Choroid plexus epithelial cell (primary cell): ENCODE measurements at regions not wholly inside any gene's neighbourhood (a gene's known extent, or its start where the extent isn't known, plus 50 kb on each side); places are given as distances from the start of the nearest gene placed in this dataset.
A peak's percentile ranks its signal among the peaks of the same experiment; 100 is the strongest.

Experiments used
- DNase-seq: peaks from one replicate; pipeline ENCODE4 v3.0.0-alpha.2; 2010; ENCODE audit warnings: low read depth
- H3K4me3 ChIP-seq: 2 replicates; pipeline ENCODE4 v1.5.1; 2011; ENCODE audit warnings: low read depth, mild to moderate bottlenecking, control low read depth, low read length, moderate library complexity
- CTCF ChIP-seq: conservative IDR thresholded peaks from 2 replicates; pipeline ENCODE4 v1.5.1; 2011; ENCODE audit warnings: low read depth, mild to moderate bottlenecking, control low read depth, inconsistent platforms, low read length, moderate library complexity

GRCh38 chr4:84239278-84239845, 259.7 kb downstream of the NKX6-1 start:
- TF ChIP-seq CTCF, result no peak
- H3K4me3 ChIP-seq, result no peak overlapping the region
- DNase-seq, result no peak

DNA sequence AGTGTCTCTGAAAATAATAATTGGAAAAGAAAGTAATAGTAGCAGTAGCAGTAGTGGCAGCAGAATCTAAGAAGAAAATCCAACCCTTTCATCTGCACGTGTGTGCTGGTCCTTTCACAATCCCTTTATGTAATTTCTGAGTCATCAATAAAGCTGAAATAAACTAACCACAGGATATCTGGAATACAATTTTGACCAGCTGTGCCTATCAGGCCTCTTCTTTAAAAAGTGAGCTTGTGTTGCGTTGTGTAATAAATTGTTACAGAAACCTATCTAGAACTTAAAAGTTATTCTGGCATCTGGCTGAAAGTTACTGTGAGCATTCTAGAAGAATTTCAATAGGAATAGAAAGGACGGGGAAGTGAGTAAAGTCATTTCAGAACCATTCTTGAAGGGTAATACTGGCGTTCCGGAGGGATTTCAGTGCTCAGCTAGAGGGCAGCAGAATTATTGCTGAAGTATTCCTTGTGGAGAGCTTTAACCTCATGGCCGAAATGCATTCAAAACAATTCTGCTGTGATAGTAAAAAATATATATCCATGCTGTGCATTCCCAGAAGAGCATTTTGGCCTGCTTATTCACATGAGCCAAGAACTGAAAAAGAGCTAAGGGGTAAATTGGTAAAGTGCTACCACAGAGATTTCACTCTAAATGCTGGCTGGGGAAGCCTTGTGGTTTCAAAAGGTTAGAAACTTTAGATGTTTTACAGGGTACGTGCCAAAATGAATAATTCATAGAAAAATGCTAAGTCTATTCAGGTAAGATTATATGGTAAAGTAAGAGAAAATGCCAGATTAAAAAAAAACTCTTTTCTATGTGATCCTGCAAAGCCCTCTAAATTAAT, 260.6 kb downstream of the NKX6-1 start:
- peak; percentile 35 for DNase-seq
- no peak for TF ChIP-seq CTCF
- no peak overlapping the region for H3K4me3 ChIP-seq

DNA sequence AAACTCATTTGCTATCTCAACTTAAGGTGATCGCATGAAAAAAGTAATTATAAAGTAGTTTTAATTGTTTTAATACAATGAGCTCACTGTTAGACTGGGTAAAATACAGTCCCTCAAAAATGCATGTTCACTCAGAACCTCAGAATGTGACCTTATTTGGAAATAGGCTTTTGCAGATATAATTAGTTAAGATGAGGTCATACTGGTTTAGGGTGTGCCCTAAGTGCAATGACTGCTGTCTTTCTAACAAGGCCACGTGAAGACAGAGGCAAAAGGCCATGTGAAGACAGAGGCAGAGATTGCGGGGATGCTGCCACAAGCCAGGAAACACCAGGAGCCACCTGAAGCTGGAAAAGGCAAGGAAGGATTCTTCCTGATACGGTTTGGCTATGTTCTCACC, 262.1 kb downstream of the NKX6-1 start:
- no peak overlapping the region for H3K4me3 ChIP-seq
- TF ChIP-seq CTCF, result no peak
- no peak for DNase-seq

DNA sequence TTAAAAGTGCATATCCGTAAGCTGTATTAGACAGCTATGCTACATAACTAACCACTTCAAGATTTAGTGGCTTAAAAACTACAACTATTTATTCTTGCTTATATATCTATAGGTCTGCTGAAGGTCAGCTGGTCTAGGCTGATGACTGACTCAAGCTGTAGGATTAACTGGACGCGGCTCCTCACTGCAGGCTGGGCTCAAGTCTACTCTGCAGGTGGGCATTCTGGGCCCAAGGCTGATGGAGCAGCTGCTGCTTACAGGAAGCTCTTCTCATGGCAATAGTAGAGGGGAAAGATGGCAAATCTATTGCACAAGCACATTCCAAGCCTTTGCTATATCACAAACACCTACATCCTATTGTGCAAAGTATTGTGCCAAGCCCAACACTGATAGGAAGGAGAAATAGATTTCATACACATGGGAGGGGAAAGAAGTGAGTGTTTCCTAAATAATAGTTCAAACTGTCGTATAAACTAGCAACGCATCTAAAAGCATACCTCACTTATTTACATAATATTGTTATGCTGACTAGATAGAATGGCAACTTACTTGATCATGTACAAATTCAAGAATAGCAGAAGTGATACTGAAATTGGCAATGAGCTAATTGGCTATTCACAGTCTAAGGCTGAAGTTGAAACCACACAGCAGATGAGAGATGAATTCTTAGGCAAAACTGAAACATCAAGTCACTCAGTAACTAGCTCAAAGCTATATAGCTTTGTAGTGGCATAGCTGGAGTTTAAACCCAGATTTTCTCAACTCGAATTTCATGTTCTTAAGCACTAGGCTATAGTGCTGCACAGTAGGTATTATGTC, 263.8 kb downstream of the NKX6-1 start:
- no peak for TF ChIP-seq CTCF
- H3K4me3 ChIP-seq, result no peak overlapping the region
- DNase-seq, result no peak

GRCh38 chr4:84232309-84233095, 266.6 kb downstream of the NKX6-1 start:
- no peak overlapping the region for H3K4me3 ChIP-seq
- no peak for TF ChIP-seq CTCF
- DNase-seq, result no peak

- no peak overlapping the region for H3K4me3 ChIP-seq
- no peak for DNase-seq
- no peak for TF ChIP-seq CTCF
These were observed 267.5 kb downstream of the NKX6-1 start for GRCh38 chr4:84231539-84232055.
